Neural cell (in vitro differentiated cells): ENCODE measurements at regions not wholly inside any gene's neighbourhood (a gene's known extent, or its start where the extent isn't known, plus 50 kb on each side); places are given as distances from the start of the nearest gene placed in this dataset.
A peak's percentile ranks its signal among the peaks of the same experiment; 100 is the strongest.
"Not testable (repeated sequence)": the region's sequence is repeated elsewhere in the genome, so short reads cannot be mapped to it uniquely, and the experiment has no call there.

Source experiments
- H2AFZ ChIP-seq: fragments of 200-600, 300-800 bp; sonication (generic), shearing (Covaris generic); 2 replicates; pipeline ENCODE4 v1.6.0; 2014; ENCODE audit warnings: low read depth, mild to moderate bottlenecking, antibody characterized with exemption, low read length, moderate library complexity
- H3F3A ChIP-seq: fragments of 200-600 bp; shearing (Covaris generic); 2 replicates; pipeline ENCODE4 v1.6.1; 2016; ENCODE audit warnings: mild to moderate bottlenecking, moderate library complexity, mixed read lengths, antibody characterized with exemption, low read length; ENCODE audit not compliant: insufficient read depth, poor library complexity, severe bottlenecking
- H3K27ac ChIP-seq: fragments of 200-600, 300-800 bp; sonication (generic), shearing (Covaris generic); 2 replicates; pipeline ENCODE4 v1.5.1; 2014; ENCODE audit warnings: mild to moderate bottlenecking, low read length, moderate library complexity
- H3K27me3 ChIP-seq: fragments of 300-800, 200-600 bp; sonication (generic), shearing (Covaris generic); 2 replicates; pipeline ENCODE4 v1.6.0; 2014; ENCODE audit warnings: mild to moderate bottlenecking, low read depth, low read length, moderate library complexity; ENCODE audit not compliant: insufficient read depth
- H3K36me3 ChIP-seq: fragments of 300-800, 200-600 bp; sonication (generic), shearing (Covaris generic); 2 replicates; pipeline ENCODE4 v1.5.1; 2014; ENCODE audit warnings: mild to moderate bottlenecking, antibody characterized with exemption, low read length, moderate library complexity; ENCODE audit not compliant: insufficient read depth
- H3K4me2 ChIP-seq: fragments of 300-800, 200-600 bp; sonication (generic), shearing (Covaris generic); 2 replicates; pipeline ENCODE4 v1.6.0; 2014; ENCODE audit warnings: mild to moderate bottlenecking, low read length
- H3K4me3 ChIP-seq: fragments of 300-800, 200-600 bp; sonication (generic), shearing (Covaris generic); 2 replicates; pipeline ENCODE4 v1.5.1; 2014; ENCODE audit warnings: mild to moderate bottlenecking, low read length, moderate library complexity
- H3K79me2 ChIP-seq: fragments of 200-600 bp; shearing (Covaris generic); replicated peaks from 2 replicates; pipeline ENCODE4 v1.6.0; 2014; ENCODE audit warnings: mild to moderate bottlenecking, low read length, moderate library complexity; ENCODE audit not compliant: insufficient read depth
- H3K9ac ChIP-seq: fragments of 300-800, 200-600 bp; sonication (generic), shearing (Covaris generic); 2 replicates; pipeline ENCODE4 v1.6.1; 2016; ENCODE audit warnings: mild to moderate bottlenecking, low read length, mixed read lengths
- H3K9me2 ChIP-seq: fragments of 200-600 bp; shearing (Covaris generic); 2 replicates; pipeline ENCODE4 v1.6.1; 2016; ENCODE audit warnings: mild to moderate bottlenecking, low read length, mixed read lengths; ENCODE audit not compliant: insufficient read depth
- H3K9me3 ChIP-seq: fragments of 200-600, 300-800 bp; sonication (generic), shearing (Covaris generic); 2 replicates; pipeline ENCODE4 v1.6.1; 2016; ENCODE audit warnings: mild to moderate bottlenecking, mixed run types, low read length, moderate library complexity, mixed read lengths
- H4K20me1 ChIP-seq: fragments of 200-600 bp; shearing (Covaris generic); 2 replicates; pipeline ENCODE4 v1.6.1; 2016; ENCODE audit warnings: mild to moderate bottlenecking, mixed run types; ENCODE audit not compliant: insufficient read depth
- CTCF ChIP-seq: fragments of 450-650 bp; IDR thresholded peaks from 2 replicates; pipeline ENCODE4 v1.5.1; 2014; ENCODE audit warnings: antibody characterized with exemption, mild to moderate bottlenecking, moderate library complexity; ENCODE audit not compliant: poor library complexity, severe bottlenecking
- EP300 ChIP-seq: fragments of 450-650 bp; conservative IDR thresholded peaks from 2 replicates; pipeline ENCODE4 v1.6.1; 2014; ENCODE audit warnings: antibody characterized with exemption, mild to moderate bottlenecking, moderate library complexity; ENCODE audit not compliant: poor library complexity, severe bottlenecking
- EZH2 ChIP-seq: fragments of 200-600, 300-800 bp; shearing (Covaris generic), sonication (generic); IDR thresholded peaks from 2 replicates; pipeline ENCODE4 v1.6.1; 2014; ENCODE audit warnings: antibody characterized with exemption, low read length, borderline replicate concordance, mild to moderate bottlenecking; ENCODE audit not compliant: insufficient read depth, poor library complexity, severe bottlenecking
- MXI1 ChIP-seq: fragments of 450-650 bp; conservative IDR thresholded peaks from 2 replicates; pipeline ENCODE4 v1.6.1; 2014; ENCODE audit warnings: antibody characterized with exemption, mild to moderate bottlenecking; ENCODE audit not compliant: poor library complexity, severe bottlenecking
- POLR2AphosphoS5 ChIP-seq: IDR thresholded peaks from 2 replicates; pipeline ENCODE4 v1.6.1; 2012
- RAD21 ChIP-seq: fragments of 450-650 bp; conservative IDR thresholded peaks from 2 replicates; pipeline ENCODE4 v1.6.1; 2014; ENCODE audit warnings: antibody characterized with exemption, mild to moderate bottlenecking, moderate library complexity
- REST ChIP-seq: IDR thresholded peaks from 2 replicates; pipeline ENCODE4 v1.6.1; 2012; ENCODE audit warnings: borderline replicate concordance
- SMC3 ChIP-seq: fragments of 450-650 bp; conservative IDR thresholded peaks from 2 replicates; pipeline ENCODE4 v1.6.1; 2014; ENCODE audit warnings: antibody characterized with exemption, mild to moderate bottlenecking, moderate library complexity; ENCODE audit not compliant: poor library complexity
- TAF1 ChIP-seq: IDR thresholded peaks from 2 replicates; pipeline ENCODE4 v1.6.1; 2012; ENCODE audit warnings: low read depth

- no peaks in the 10 kb centered on the region for H3K36me3 ChIP-seq
- no peak overlapping the region for H2AFZ ChIP-seq
- H3K9me2 ChIP-seq, result no peaks in the 10 kb centered on the region
- no peak overlapping the region for H3K4me3 ChIP-seq
- H3K27ac ChIP-seq, result no peak overlapping the region
- H3K27me3 ChIP-seq, result no peaks in the 10 kb centered on the region
- no peak for TF ChIP-seq POLR2AphosphoS5
- peak; percentile 62 for TF ChIP-seq RAD21
- peak; percentile 63 for TF ChIP-seq SMC3
- TF ChIP-seq TAF1, result no peak
- peak; percentile 56 for TF ChIP-seq CTCF
- TF ChIP-seq MXI1, result no peak
- no peak overlapping the region for H3K9ac ChIP-seq
- H4K20me1 ChIP-seq, result no peaks in the 10 kb centered on the region
- no peaks in the 10 kb centered on the region for H3K9me3 ChIP-seq
- no peaks in the 10 kb centered on the region for H3K79me2 ChIP-seq
- H3K4me2 ChIP-seq, result no peak overlapping the region
- no peaks in the 10 kb centered on the region for H3F3A ChIP-seq
Observed at GRCh38 chrX:138847930-138848329, 136.4 kb upstream of the FGF13 start.

GRCh38 chrX:138845786-138846185 lies 134.3 kb upstream of the FGF13 start:
- H3F3A ChIP-seq, result no peaks in the 10 kb centered on the region
- no peak overlapping the region for H3K27ac ChIP-seq
- H3K9me2 ChIP-seq, result no peaks in the 10 kb centered on the region
- no peaks in the 10 kb centered on the region for H3K36me3 ChIP-seq
- H3K27me3 ChIP-seq, result no peaks in the 10 kb centered on the region
- H2AFZ ChIP-seq, result no peak overlapping the region
- H3K4me3 ChIP-seq, result no peak overlapping the region
- H4K20me1 ChIP-seq, result no peaks in the 10 kb centered on the region
- TF ChIP-seq POLR2AphosphoS5 (no peak), EP300 (no peak), MXI1 (no peak), SMC3 (no peak), EZH2 (no peak), RAD21 (no peak)
- no peak overlapping the region for H3K9ac ChIP-seq
- no peaks in the 10 kb centered on the region for H3K79me2 ChIP-seq
- no peak overlapping the region for H3K4me2 ChIP-seq
- H3K9me3 ChIP-seq, result no peaks in the 10 kb centered on the region

- not testable (repeated sequence) for H3K27me3 ChIP-seq
Observed at GRCh38 chrX:138807400-138807799, 95.9 kb upstream of the FGF13 start.

GRCh38 chrX:138794246-138794645 lies 82.7 kb upstream of the FGF13 start:
- no peaks in the 10 kb centered on the region for H3K79me2 ChIP-seq

More at GRCh38 chrX:138807400-138807799, 95.9 kb upstream of the FGF13 start:
- H2AFZ ChIP-seq, H3K9me3 ChIP-seq, H3K27ac ChIP-seq, H3K4me2 ChIP-seq, H3K36me3 ChIP-seq, H3F3A ChIP-seq, H3K79me2 ChIP-seq, H3K4me3 ChIP-seq, H3K9me2 ChIP-seq, H3K9ac ChIP-seq, H4K20me1 ChIP-seq: not testable (repeated sequence)

More at GRCh38 chrX:138794246-138794645, 82.7 kb upstream of the FGF13 start:
- no peaks in the 10 kb centered on the region for H4K20me1 ChIP-seq
- TF ChIP-seq MXI1 (no peak), EZH2 (no peak), EP300 (no peak), REST (no peak), POLR2AphosphoS5 (no peak), TAF1 (no peak), SMC3 (no peak)
- H3K9me3 ChIP-seq, result no peaks in the 10 kb centered on the region
- H2AFZ ChIP-seq, result no peak overlapping the region
- no peak overlapping the region for H3K4me2 ChIP-seq
- no peak overlapping the region for H3K9ac ChIP-seq
- no peak overlapping the region for H3K27ac ChIP-seq
- no peaks in the 10 kb centered on the region for H3K9me2 ChIP-seq
- H3K36me3 ChIP-seq, result no peaks in the 10 kb centered on the region
- no peaks in the 10 kb centered on the region for H3F3A ChIP-seq
- no peak overlapping the region for H3K4me3 ChIP-seq
- no peaks in the 10 kb centered on the region for H3K27me3 ChIP-seq
